ENCODE measurements at regions not wholly inside any gene's neighbourhood (a gene's known extent, or its start where the extent isn't known, plus 50 kb on each side); places are given as distances from the start of the nearest gene placed in this dataset.
A peak's percentile ranks its signal among the peaks of the same experiment; 100 is the strongest.

GRCh38 chr1:194331758-194332157 lies 1145.3 kb upstream of the B3GALT2 start:
- DNase-seq (ENCODE audit: low read depth), result no peak
- in situ Hi-C loops (cut with HindIII; ENCODE audit: low pct_unique_long_range_greater_than_20kb, low sequenced_read_pairs), result no loop called here

GRCh38 chr1:194322751-194323150 lies 1136.3 kb upstream of the B3GALT2 start:
- in situ Hi-C loops (cut with HindIII; ENCODE audit: low pct_unique_long_range_greater_than_20kb, low sequenced_read_pairs), result no loop called here
- no peak for DNase-seq (ENCODE audit: low read depth)

- in situ Hi-C loops (cut with HindIII; ENCODE audit: low pct_unique_long_range_greater_than_20kb, low sequenced_read_pairs), result no loop called here
- no peak for DNase-seq (ENCODE audit: low read depth)
Observed at GRCh38 chr1:194318790-194319280, 1132.4 kb upstream of the B3GALT2 start.

- in situ Hi-C loops (cut with HindIII; ENCODE audit: low pct_unique_long_range_greater_than_20kb, low sequenced_read_pairs), result no loop called here
- no peak for DNase-seq (ENCODE audit: low read depth)
Observed at GRCh38 chr1:194309697-194310096, 1123.3 kb upstream of the B3GALT2 start.

GRCh38 chr1:194309269-194309668 lies 1122.9 kb upstream of the B3GALT2 start:
- no peak for DNase-seq (ENCODE audit: low read depth)
- in situ Hi-C loops (cut with HindIII; ENCODE audit: low pct_unique_long_range_greater_than_20kb, low sequenced_read_pairs), result no loop called here

GRCh38 chr1:194300776-194301175 lies 1114.4 kb upstream of the B3GALT2 start:
- in situ Hi-C loops (cut with HindIII; ENCODE audit: low pct_unique_long_range_greater_than_20kb, low sequenced_read_pairs), result no loop called here
- no peak for DNase-seq (ENCODE audit: low read depth)

- DNase-seq (ENCODE audit: low read depth), result no peak
- in situ Hi-C loops (cut with HindIII; ENCODE audit: low pct_unique_long_range_greater_than_20kb, low sequenced_read_pairs), result no loop called here
Observed at GRCh38 chr1:194300340-194300739, 1113.9 kb upstream of the B3GALT2 start.

- DNase-seq (ENCODE audit: low read depth), result no peak
Observed at GRCh38 chr1:194298007-194298598, 1111.7 kb upstream of the B3GALT2 start.

GRCh38 chr1:194297094-194297493 lies 1110.7 kb upstream of the B3GALT2 start:
- DNase-seq (ENCODE audit: low read depth), result no peak
- in situ Hi-C loops (cut with HindIII; ENCODE audit: low pct_unique_long_range_greater_than_20kb, low sequenced_read_pairs), result no loop called here

More at GRCh38 chr1:194298007-194298598, 1111.7 kb upstream of the B3GALT2 start:
- in situ Hi-C loops (cut with HindIII; ENCODE audit: low pct_unique_long_range_greater_than_20kb, low sequenced_read_pairs), result no loop called here

- in situ Hi-C loops (cut with HindIII; ENCODE audit: low pct_unique_long_range_greater_than_20kb, low sequenced_read_pairs), result no loop called here
- no peak for DNase-seq (ENCODE audit: low read depth)
Observed at GRCh38 chr1:194296201-194296600, 1109.8 kb upstream of the B3GALT2 start.

GRCh38 chr1:194295685-194296084 lies 1109.3 kb upstream of the B3GALT2 start:
- in situ Hi-C loops (cut with HindIII; ENCODE audit: low pct_unique_long_range_greater_than_20kb, low sequenced_read_pairs), result no loop called here
- DNase-seq (ENCODE audit: low read depth), result peak; percentile 30

- no peak for DNase-seq (ENCODE audit: low read depth)
- in situ Hi-C loops (cut with HindIII; ENCODE audit: low pct_unique_long_range_greater_than_20kb, low sequenced_read_pairs), result no loop called here
Observed at GRCh38 chr1:194293851-194294405, 1107.5 kb upstream of the B3GALT2 start.

GRCh38 chr1:194292966-194293365 lies 1106.6 kb upstream of the B3GALT2 start:
- DNase-seq (ENCODE audit: low read depth), result no peak
- in situ Hi-C loops (cut with HindIII; ENCODE audit: low pct_unique_long_range_greater_than_20kb, low sequenced_read_pairs), result no loop called here

- in situ Hi-C loops (cut with HindIII; ENCODE audit: low pct_unique_long_range_greater_than_20kb, low sequenced_read_pairs), result no loop called here
- DNase-seq (ENCODE audit: low read depth), result no peak
Observed at GRCh38 chr1:194289569-194290266, 1103.3 kb upstream of the B3GALT2 start.

GRCh38 chr1:194288238-194288637 lies 1101.8 kb upstream of the B3GALT2 start:
- DNase-seq (ENCODE audit: low read depth), result no peak
- in situ Hi-C loops (cut with HindIII; ENCODE audit: low pct_unique_long_range_greater_than_20kb, low sequenced_read_pairs), result no loop called here

GRCh38 chr1:194281376-194281775 lies 1095.0 kb upstream of the B3GALT2 start:
- no peak for DNase-seq (ENCODE audit: low read depth)
- in situ Hi-C loops (cut with HindIII; ENCODE audit: low pct_unique_long_range_greater_than_20kb, low sequenced_read_pairs), result no loop called here

GRCh38 chr1:194280463-194280862 lies 1094.0 kb upstream of the B3GALT2 start:
- in situ Hi-C loops (cut with HindIII; ENCODE audit: low pct_unique_long_range_greater_than_20kb, low sequenced_read_pairs), result no loop called here
- DNase-seq (ENCODE audit: low read depth), result no peak

- DNase-seq (ENCODE audit: low read depth), result no peak
- in situ Hi-C loops (cut with HindIII; ENCODE audit: low pct_unique_long_range_greater_than_20kb, low sequenced_read_pairs), result no loop called here
Observed at GRCh38 chr1:194279975-194280374, 1093.6 kb upstream of the B3GALT2 start.

- DNase-seq (ENCODE audit: low read depth), result peak; percentile 68
- in situ Hi-C loops (cut with HindIII; ENCODE audit: low pct_unique_long_range_greater_than_20kb, low sequenced_read_pairs), result no loop called here
Observed at GRCh38 chr1:194277927-194278326, 1091.5 kb upstream of the B3GALT2 start.

- in situ Hi-C loops (cut with HindIII; ENCODE audit: low pct_unique_long_range_greater_than_20kb, low sequenced_read_pairs), result no loop called here
- DNase-seq (ENCODE audit: low read depth), result no peak
Observed at GRCh38 chr1:194273660-194274059, 1087.2 kb upstream of the B3GALT2 start.

All from Caki2 (cell line).